Epidermal melanocyte (primary cell): ENCODE measurements at regions not wholly inside any gene's neighbourhood (a gene's known extent, or its start where the extent isn't known, plus 50 kb on each side); places are given as distances from the start of the nearest gene placed in this dataset.
"Not testable (repeated sequence)": the region's sequence is repeated elsewhere in the genome, so short reads cannot be mapped to it uniquely, and the experiment has no call there.

ENCODE experiments used
- DNase-seq: peaks from one replicate; pipeline ENCODE4 v3.0.0; 2011; ENCODE audit warnings: low spot score; ENCODE audit not compliant: insufficient read length

DNA sequence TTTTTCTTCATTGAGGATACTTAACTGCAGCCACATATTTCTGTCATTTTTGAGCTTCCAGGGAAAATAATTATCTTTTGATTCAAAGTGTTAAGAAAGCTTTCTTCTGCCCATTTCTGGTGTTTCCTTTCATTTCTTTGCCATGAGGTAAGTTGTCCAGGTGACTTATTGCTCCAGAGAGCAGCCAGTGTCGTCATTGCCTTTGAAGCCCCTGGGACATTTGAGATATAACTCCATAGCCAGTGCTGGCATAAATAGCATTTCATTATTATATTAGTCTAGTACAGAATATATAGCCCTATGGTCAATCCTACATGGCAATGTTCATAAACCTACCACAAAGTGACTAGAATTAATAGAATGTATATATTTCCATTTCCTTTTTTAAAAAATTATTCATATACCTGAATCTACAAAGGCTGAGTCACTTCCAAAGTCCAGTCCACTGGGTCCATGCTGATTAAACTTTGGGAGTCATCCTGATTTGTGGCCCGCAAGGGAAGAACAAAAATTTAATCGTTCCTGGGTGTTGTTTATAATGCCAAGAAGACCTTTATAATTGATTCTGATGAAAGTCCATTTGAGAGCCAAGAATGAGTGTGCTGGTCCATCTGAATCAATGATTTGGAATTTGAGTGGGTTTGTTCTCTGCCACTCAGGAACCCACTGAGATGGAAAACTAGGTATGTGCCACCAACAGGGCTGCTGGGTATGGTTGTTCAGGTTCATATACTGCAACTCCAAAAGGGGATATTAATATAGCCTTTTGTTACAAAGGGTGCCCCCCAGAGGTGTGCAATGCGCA is 221.8 kb upstream of the PLXNA2 start:
- DNase-seq, result no peak

GRCh38 chr1:208467151-208467780 is 223.1 kb upstream of the PLXNA2 start:
- no peak for DNase-seq

GRCh38 chr1:208475449-208475848 is 231.3 kb upstream of the PLXNA2 start:
- no peak for DNase-seq

- no peak for DNase-seq
Measured at GRCh38 chr1:208475951-208476845, 232.0 kb upstream of the PLXNA2 start.

DNA sequence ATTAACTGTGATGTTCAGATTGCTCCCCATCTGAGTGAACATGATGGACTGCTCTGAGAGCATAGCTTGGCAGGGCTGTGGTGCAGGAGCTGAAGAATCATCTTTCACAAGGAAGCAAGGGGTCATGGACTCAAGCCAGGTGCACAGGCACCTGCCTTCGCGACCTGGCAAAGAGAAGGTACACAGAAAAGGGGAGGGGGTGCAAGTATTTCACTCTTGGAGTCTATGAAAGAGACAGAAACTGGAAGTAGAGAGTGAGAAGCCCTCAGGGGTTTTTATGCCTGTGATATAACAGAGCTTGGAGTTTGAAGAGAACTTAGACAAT is 232.6 kb upstream of the PLXNA2 start:
- no peak for DNase-seq

DNA sequence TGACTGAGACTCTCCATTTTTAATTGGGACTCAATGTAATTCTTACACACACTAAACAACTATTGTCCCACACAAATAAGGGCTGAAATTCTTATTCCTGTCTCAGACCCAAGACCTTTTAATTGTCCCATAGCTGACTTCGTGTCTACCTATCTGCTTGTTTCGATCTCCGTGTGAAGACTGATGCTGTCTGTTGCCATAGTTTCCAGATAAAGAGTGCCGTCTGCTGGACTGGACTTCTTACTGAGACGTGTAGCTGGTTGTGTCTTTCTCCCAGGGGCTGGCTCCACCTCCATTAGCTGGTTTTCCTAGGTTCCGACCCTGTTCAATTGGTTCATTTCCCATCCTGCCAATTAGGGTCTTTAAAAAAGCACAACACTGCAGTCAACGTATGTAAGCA is 235.3 kb upstream of the PLXNA2 start:
- no peak for DNase-seq

GRCh38 chr1:208485512-208485911 is 241.3 kb upstream of the PLXNA2 start:
- DNase-seq, result no peak

DNA sequence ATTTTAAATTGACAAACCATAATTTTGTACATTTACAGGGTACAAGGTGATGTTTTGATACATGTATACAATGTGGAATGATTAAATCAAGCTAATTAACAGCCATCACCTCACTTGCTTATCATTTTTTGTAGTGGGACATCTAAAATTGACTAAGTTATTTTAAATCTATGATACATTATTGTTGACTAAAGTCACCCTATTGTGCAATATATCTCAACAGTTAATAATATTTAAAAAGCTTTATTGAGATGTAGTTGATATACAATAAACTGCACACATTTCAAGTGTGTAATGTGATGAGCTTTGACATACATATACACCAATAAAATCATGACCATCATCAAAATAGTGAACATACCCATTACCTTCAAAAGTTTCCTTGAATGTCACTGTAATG is 242.5 kb upstream of the PLXNA2 start:
- DNase-seq, result no peak

DNA sequence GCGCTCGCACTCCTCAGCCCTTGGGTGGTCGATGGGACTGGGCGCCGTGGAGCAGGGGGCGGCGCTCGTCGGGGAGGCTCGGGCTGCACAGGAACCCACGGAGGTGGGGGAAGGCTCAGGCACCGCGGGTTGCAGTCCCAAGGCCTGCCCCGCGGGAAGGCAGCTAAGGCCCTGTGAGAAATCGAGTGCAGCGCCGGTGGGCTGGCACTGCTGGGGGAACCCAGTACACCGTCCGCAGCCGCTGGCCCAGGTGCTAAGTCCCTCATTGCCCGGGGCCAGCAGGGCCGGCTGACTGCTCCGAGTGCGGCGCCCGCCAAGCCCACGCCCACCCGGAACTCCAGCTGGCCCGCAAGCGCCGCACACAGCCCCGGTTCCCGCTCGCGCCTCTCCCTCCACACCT is 244.2 kb upstream of the PLXNA2 start:
- not testable (repeated sequence) for DNase-seq

GRCh38 chr1:208496467-208497371 is 252.5 kb upstream of the PLXNA2 start:
- DNase-seq, result no peak

DNA sequence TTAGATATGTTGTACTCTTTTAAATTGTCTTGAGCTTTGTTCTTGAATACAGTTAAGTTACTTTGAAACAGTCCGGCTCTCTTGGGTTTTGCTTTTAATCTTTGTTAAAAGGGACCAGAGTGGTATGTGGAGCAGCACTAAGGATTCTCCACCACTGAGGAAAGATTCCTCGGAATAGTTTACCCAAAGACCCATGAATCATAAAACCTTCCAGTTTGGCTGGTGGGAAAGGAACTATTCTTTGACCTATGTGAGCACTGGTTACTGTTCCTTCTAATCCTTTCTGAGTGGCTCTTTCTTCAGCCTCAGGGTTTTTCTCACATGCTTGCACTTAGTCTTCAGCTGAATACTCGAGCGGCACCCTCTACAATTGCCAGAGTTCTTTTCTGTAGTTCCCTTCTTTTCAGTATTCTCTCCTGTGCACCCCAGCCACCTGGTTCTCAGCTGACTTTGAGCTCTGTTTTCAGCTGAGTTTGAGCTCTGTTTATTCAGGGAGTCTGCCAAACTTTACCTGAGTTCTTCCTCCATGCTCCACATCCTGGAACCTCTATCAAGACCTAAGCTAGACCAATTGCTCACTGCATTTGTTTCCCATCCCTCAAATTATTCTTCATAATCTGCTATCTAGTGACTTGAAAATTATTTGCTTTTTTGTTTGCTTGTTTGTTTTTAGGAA is 253.8 kb upstream of the PLXNA2 start:
- DNase-seq, result no peak

- DNase-seq, result no peak
Measured at GRCh38 chr1:208499026-208499425, 254.8 kb upstream of the PLXNA2 start.

GRCh38 chr1:208499601-208500000 is 255.4 kb upstream of the PLXNA2 start:
- DNase-seq, result no peak

DNA sequence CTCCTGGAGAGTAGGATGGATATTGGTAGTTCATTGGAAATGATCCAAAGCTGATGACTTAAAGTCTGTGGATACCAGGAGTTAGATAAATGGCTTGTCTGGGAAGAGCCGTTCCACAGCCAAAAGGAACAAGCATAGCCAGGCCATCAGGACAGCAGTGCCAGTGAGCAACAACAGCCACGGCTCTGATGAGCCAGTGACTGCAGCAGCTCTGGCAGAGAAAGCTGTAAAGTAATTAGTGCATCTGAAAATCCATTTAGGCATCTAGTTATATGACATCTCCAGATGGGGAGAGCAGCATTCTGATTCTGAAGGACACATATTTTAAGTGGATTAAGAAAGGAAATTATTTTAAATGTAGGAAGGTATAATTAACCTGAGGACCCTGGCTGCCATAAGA is 256.2 kb upstream of the PLXNA2 start:
- DNase-seq, result no peak

DNA sequence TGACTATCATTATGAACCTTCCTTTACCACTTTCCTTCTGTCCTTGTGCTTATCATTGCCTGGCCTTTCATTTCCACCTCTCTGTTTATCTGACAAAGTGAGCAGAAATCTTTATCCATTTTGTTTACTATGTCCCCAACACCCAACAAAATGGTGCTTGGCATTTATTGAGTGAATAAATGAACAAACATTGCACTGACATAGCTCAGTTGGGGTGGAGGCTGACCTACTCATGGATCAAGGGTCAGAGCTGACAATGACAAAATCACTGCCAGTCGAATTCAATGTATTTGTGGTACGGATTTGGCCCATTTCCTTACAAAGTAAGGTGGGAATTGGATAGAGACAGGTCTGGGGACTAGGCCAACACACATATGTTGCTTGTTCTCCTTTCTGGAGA is 257.4 kb upstream of the PLXNA2 start:
- DNase-seq, result no peak

GRCh38 chr1:208503787-208504186 is 259.6 kb upstream of the PLXNA2 start:
- no peak for DNase-seq

DNA sequence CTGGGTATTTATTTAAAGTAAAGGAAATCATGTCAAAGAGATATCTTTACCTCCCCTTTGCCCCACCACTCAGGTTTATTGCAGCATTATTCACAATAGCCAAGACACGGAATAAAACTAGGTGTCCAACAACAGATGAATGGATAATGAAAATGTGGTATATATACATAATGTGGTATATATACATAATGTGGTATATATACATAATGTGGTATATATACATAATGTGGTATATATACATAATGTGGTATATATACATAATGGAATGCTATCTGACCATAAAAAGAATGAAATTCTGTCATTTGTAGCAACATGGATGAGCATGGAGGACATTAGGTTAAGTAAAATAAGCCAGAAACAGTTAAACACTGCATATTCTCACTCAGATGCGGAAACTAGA is 262.6 kb upstream of the PLXNA2 start:
- no peak for DNase-seq

DNA sequence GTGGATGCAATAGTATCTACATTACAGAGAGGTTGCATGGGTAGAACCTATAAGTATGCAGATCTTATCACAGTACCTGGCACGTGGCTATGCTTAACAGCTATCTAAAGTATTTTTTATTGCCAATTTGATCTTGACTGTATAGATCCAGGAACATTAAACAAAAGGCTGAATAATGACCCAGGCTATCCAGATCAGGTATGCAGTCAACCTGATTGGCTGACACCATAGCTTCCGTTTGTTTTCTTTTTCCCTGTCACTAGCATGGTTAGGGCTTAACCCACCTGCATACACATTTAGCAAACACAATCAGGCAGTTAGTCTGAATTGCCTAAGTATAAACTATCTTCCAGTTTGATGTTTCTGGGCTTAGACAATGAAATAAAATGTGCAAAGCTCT is 264.9 kb upstream of the PLXNA2 start:
- DNase-seq, result no peak

DNA sequence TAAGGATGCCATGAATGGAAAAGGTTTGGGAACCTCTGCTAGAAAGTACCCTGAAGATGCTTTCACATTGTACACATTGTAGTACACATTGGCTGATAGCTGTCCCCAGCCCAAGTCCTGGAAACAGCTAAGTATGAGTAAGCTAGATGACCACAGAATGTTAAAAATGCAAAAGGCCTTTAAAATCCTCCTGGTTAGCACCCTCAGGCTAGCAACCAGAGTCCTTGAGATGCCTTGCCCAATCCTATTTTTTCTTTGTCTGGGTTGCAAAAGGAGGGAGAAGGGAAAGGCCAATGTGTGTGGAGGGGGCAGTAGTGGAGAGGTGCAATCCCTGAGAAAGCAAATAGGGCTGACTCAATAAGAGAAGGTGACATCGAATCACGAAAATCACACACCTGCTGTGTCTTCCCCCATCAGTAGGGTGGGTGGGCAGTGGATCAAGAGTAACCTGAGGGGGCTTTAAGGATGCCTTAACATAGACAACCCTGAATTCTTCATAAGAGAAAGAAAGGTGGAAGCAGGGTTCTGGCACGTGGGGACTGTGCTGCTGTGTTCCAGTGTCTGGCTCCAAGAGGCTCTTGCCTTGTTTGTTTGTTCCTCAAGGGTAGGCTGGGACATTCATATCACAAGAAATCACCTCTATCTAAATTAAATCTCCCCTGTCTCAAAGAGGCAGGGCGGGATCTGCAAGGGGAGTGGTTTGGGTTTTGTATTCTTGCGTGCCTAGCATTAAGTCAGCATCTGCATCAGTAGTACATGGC is 266.2 kb upstream of the PLXNA2 start:
- DNase-seq, result peak; percentile 57
